ENCODE measurements at regions not wholly inside any gene's neighbourhood (a gene's known extent, or its start where the extent isn't known, plus 50 kb on each side); places are given as distances from the start of the nearest gene placed in this dataset.

DNA sequence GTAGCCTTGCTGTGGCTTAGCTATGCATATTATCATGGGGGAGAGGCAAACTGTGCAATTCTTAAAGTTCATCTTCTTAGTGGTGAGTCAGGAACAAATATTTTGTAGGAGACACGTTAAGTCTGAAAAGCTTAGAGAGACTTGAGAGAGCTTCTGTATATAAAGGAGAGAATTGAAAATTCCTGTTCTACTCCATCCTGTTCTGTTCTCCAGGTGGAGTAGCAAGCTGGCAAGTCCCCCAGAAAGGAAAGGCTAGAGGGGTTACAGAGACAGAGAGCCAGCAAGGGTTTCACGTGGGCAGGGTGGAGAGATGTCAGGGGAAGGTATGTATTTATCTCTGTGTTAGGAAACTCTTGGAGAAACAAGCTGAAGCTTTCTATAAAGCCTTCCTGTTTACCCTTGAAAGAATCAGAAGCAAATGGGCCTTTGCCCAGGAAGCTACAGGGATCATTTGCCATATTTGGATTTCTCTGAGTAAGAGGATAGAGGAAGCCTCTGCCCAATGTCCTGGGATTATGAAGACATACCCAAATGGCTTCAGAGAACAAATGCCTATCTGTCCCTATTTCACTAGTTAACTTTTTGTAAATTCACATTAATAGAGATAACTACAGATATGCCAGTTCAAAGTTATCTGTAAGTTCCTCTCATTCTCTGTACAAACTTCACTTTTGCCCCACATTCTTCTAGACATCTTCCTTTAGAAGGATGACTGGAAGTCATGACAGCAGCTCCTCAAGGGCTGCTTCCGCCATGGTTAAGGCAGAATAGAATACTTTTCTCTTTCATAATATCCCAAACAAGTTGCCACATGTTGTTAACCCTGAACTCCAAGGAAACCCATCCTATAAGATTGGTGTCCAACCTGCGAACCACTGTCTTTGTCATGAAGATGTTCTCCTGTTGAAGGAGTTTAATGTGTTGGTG is 126.7 kb upstream of the NEDD9 start (continued):
- TF ChIP-seq, protein P1, sequence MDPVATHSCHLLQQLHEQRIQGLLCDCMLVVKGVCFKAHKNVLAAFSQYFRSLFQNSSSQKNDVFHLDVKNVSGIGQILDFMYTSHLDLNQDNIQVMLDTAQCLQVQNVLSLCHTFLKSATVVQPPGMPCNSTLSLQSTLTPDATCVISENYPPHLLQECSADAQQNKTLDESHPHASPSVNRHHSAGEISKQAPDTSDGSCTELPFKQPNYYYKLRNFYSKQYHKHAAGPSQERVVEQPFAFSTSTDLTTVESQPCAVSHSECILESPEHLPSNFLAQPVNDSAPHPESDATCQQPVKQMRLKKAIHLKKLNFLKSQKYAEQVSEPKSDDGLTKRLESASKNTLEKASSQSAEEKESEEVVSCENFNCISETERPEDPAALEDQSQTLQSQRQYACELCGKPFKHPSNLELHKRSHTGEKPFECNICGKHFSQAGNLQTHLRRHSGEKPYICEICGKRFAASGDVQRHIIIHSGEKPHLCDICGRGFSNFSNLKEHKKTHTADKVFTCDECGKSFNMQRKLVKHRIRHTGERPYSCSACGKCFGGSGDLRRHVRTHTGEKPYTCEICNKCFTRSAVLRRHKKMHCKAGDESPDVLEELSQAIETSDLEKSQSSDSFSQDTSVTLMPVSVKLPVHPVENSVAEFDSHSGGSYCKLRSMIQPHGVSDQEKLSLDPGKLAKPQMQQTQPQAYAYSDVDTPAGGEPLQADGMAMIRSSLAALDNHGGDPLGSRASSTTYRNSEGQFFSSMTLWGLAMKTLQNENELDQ (tag by site-specific recombination; IDR thresholded peaks at IDR 0.05; ENCODE audit: low read depth) = no peak
- TF ChIP-seq ZNF202 (tag by site-specific recombination; IDR thresholded peaks at IDR 0.05; ENCODE audit: borderline replicate concordance) = no peak
- TF ChIP-seq ZNF624 (tag by site-specific recombination; IDR thresholded peaks at IDR 0.05) = no peak
- no peak for TF ChIP-seq ZNF211 (tag by site-specific recombination; IDR thresholded peaks at IDR 0.05; ENCODE audit: low read depth)
- TF ChIP-seq ZNF16 (tag by site-specific recombination; IDR thresholded peaks at IDR 0.05; ENCODE audit: low read depth) = no peak
- TF ChIP-seq ZNF529 (tag by site-specific recombination; IDR thresholded peaks at IDR 0.05; ENCODE audit: insufficient replicate concordance) = no peak
- no peak for TF ChIP-seq ZNF221 (tag by site-specific recombination; IDR thresholded peaks at IDR 0.05; ENCODE audit: borderline replicate concordance)

DNA sequence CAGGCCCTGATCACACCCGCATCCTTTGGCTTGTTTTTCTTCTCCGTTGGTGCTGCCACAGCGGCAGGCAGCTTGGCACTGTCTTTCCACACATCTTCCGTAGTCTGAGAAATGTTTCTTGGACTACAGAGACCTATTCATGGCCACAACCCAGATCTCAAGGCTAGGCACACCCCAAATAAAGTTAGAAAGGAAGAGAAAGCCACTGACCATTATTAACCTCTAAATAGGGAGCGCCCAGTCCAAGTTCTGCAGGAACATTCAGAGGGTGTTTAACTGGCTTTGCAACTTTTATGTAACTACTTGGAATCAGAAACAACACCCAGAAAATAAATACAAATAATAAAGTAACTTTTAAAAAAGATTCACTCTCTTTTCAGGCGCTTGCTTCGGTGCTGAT is 124.8 kb upstream of the NEDD9 start:
- Histone ChIP-seq H3K27ac (ENCODE audit: extremely low read depth, low read depth, low read length) (no peak overlapping the region), H3K9me3 (ENCODE audit: control insufficient read depth, insufficient read depth, low read depth, low read length) (no peaks in the 10 kb centered on the region), H3K4me1 (ENCODE audit: control insufficient read depth, insufficient read depth, low read length) (no peaks in the 10 kb centered on the region), H3K4me3 (ENCODE audit: low read depth, low read length) (no peak overlapping the region), H3K36me3 (ENCODE audit: control insufficient read depth in 2 of 2, insufficient read depth in 1 of 2, low read length in 2 of 2) (no peaks in the 10 kb centered on the region)
- POLR2A ChIA-PET = no interaction called here
- CTCF ChIA-PET = no interaction called here
- no peak for TF ChIP-seq GLI2 (tag by site-specific recombination; IDR thresholded peaks at IDR 0.05; ENCODE audit: borderline replicate concordance, low read depth)
- TF ChIP-seq OVOL3 (tag by site-specific recombination; IDR thresholded peaks at IDR 0.05) = no peak
- no peak for TF ChIP-seq MEIS1 (CRISPR knock-in tag; IDR thresholded peaks at IDR 0.05; ENCODE audit: borderline replicate concordance)
- TF ChIP-seq RBAK (tag by site-specific recombination; IDR thresholded peaks at IDR 0.05) = no peak
- no peak for TF ChIP-seq SCRT1 (tag by site-specific recombination; IDR thresholded peaks at IDR 0.05; ENCODE audit: borderline replicate concordance)
- no peak for TF ChIP-seq SALL2 (tag by site-specific recombination; IDR thresholded peaks at IDR 0.05; ENCODE audit: borderline replicate concordance)
- no peak for TF ChIP-seq ZNF174 (tag by site-specific recombination; IDR thresholded peaks at IDR 0.05)
- TF ChIP-seq ZNF202 (tag by site-specific recombination; IDR thresholded peaks at IDR 0.05; ENCODE audit: borderline replicate concordance) = no peak
- TF ChIP-seq ZNF2 (tag by site-specific recombination; IDR thresholded peaks at IDR 0.05) = no peak
- TF ChIP-seq, protein P2, sequence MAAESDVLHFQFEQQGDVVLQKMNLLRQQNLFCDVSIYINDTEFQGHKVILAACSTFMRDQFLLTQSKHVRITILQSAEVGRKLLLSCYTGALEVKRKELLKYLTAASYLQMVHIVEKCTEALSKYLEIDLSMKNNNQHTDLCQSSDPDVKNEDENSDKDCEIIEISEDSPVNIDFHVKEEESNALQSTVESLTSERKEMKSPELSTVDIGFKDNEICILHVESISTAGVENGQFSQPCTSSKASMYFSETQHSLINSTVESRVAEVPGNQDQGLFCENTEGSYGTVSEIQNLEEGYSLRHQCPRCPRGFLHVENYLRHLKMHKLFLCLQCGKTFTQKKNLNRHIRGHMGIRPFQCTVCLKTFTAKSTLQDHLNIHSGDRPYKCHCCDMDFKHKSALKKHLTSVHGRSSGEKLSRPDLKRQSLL (tag by site-specific recombination; IDR thresholded peaks at IDR 0.05) = no peak
- TF ChIP-seq ZNF510 (tag by site-specific recombination; IDR thresholded peaks at IDR 0.05; ENCODE audit: insufficient replicate concordance) = no peak
- no peak for TF ChIP-seq ZNF530 (tag by site-specific recombination; IDR thresholded peaks at IDR 0.05; ENCODE audit: low read depth)
- TF ChIP-seq ZNF155 (tag by site-specific recombination; IDR thresholded peaks at IDR 0.05) = no peak
- no peak for TF ChIP-seq ZNF76 (tag by site-specific recombination; IDR thresholded peaks at IDR 0.05; ENCODE audit: borderline replicate concordance, low read depth)
- no peak for TF ChIP-seq KLF8 (tag by site-specific recombination; IDR thresholded peaks at IDR 0.05)
- no peak for TF ChIP-seq ZNF571 (tag by site-specific recombination; IDR thresholded peaks at IDR 0.05)
- no peak for TF ChIP-seq ZNF544 (tag by site-specific recombination; IDR thresholded peaks at IDR 0.05)
- TF ChIP-seq ZFP37 (tag by site-specific recombination; IDR thresholded peaks at IDR 0.05) = no peak
- TF ChIP-seq ZNF10 (tag by site-specific recombination; IDR thresholded peaks at IDR 0.05) = no peak
- no peak for TF ChIP-seq ZNF529 (tag by site-specific recombination; IDR thresholded peaks at IDR 0.05; ENCODE audit: insufficient replicate concordance)
